ENCODE measurements at regions not wholly inside any gene's neighbourhood (a gene's known extent, or its start where the extent isn't known, plus 50 kb on each side); places are given as distances from the start of the nearest gene placed in this dataset.
"Not testable (repeated sequence)": the region's sequence is repeated elsewhere in the genome, so short reads cannot be mapped to it uniquely, and the experiment has no call there.

DNA sequence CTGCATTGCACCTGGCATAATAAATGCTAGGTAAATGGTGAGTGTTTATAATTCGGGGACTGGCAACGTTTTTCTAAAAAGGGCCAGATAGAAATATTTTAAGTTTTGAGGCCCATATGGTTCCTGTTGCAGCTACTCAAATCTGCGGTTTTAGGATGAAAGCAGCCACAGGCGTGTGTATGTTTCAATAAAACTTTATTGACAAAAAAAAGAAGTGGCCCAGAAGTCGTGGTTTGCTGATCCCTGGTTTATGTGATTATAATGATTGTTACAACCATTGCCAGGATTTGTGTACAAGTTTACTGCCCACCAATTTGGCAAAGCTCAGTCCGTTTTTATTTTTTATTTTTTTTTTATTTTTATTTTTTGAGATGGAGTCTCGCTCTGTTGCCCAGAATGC, 536.1 kb downstream of the XYLT1 start:
- no peak overlapping the region for H3K27ac ChIP-seq
- TF ChIP-seq, protein P1, sequence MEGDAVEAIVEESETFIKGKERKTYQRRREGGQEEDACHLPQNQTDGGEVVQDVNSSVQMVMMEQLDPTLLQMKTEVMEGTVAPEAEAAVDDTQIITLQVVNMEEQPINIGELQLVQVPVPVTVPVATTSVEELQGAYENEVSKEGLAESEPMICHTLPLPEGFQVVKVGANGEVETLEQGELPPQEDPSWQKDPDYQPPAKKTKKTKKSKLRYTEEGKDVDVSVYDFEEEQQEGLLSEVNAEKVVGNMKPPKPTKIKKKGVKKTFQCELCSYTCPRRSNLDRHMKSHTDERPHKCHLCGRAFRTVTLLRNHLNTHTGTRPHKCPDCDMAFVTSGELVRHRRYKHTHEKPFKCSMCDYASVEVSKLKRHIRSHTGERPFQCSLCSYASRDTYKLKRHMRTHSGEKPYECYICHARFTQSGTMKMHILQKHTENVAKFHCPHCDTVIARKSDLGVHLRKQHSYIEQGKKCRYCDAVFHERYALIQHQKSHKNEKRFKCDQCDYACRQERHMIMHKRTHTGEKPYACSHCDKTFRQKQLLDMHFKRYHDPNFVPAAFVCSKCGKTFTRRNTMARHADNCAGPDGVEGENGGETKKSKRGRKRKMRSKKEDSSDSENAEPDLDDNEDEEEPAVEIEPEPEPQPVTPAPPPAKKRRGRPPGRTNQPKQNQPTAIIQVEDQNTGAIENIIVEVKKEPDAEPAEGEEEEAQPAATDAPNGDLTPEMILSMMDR (conservative IDR thresholded peaks at IDR 0.05) = no peak

DNA sequence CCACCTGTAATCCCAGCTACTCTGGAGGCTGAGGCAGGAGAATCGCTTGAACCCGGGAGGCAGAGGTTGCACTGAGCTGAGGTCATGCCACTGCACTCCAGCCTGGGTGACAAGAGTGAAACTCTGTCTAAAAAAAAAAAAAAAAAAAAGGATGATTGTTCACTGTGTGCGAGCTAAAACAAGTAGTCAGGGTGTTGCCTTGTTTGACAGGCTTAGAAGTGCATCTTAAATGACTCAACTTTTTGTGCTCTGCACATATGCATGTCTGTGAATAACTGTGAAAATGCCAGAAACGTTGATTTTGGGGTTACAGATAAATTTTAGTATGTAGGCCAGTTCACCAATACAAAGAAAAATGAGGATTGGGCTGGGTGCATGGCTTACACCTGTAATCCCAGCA, 534.9 kb downstream of the XYLT1 start:
- H3K27ac ChIP-seq = not testable (repeated sequence)

DNA sequence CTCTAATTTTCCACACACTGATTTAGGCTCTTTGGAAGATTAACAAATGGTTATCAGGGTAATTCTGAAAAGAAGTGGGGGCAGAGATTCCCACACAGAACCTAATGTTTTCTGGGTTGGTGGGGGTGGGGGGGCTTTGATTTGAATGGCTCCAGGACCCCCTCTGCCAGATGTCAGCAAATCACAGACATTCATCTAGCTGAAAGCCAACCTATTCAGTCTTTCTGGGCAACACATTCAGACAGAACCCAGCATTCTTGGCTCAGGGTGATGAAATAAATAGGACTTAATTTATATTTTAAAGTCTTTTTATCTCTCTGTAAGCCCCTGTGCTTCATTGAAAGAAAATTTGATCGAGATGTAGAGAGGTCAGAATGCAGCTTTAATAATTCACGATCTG, 533.2 kb downstream of the XYLT1 start:
- TF ChIP-seq, protein P1 (conservative IDR thresholded peaks at IDR 0.05) = no peak
- no peak overlapping the region for H3K27ac ChIP-seq

DNA sequence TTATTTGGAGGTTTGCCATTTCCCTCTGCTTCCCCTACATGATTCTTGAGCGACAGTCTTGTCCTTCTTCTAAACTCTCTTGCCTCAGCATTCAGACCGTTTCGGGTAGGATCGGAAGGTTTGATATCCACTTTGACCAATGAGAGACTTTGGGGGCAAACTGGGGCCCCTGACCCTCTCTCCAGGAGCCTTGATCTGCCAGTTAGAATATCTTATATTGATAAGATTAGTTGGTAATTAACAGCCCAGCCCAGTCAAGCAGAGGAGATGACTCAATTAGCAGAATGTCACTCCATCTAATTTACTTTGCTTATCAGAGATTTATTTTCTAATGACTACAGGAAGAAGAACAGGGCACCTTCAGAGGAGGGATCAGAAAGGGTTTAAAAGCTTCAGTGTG, 532.8 kb downstream of the XYLT1 start:
- TF ChIP-seq, protein P1 (conservative IDR thresholded peaks at IDR 0.05) = no peak
- no peak overlapping the region for H3K27ac ChIP-seq

DNA sequence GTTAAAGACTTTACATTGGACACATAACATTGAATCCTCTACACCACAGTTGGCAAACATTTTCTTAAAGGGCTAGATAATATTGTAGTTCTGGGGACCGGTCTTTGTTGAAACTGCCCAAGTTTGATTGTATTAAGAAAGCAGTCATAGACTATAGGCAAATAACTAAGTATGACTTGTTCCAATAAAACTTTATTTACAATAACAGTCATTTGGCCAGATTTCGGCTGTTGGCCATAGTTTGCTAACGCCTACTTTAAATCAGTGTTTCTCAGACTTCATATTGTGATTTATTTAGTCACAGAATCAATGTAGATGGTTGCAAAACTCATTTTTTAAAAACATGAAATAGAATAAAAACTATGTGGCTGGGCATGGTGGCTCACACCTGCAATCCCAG, 531.8 kb downstream of the XYLT1 start:
- TF ChIP-seq, protein P1 (conservative IDR thresholded peaks at IDR 0.05) = no peak

DNA sequence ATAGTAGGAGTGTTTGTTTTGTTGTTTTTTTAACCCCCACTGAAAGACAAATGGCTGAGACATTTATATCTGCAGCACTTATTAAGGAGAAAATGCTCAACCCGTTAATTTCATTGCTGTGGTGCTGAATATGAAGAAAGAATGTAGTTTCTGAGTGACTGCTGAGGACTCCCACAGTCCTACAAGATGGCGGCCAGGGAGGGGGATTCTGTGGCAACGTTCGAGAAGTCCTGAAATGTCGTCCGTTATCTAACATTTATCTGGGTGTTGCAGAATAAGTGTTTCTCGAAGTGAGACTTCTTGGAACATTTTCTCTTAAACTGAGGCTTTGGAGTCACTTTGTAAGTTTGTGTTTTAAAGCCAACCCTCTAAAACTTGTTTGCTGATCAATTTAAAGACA, 530.4 kb downstream of the XYLT1 start:
- TF ChIP-seq, protein P1 (conservative IDR thresholded peaks at IDR 0.05) = no peak

More for the DNA sequence above, 531.8 kb downstream of the XYLT1 start:
- H3K27ac ChIP-seq = no peak overlapping the region

DNA sequence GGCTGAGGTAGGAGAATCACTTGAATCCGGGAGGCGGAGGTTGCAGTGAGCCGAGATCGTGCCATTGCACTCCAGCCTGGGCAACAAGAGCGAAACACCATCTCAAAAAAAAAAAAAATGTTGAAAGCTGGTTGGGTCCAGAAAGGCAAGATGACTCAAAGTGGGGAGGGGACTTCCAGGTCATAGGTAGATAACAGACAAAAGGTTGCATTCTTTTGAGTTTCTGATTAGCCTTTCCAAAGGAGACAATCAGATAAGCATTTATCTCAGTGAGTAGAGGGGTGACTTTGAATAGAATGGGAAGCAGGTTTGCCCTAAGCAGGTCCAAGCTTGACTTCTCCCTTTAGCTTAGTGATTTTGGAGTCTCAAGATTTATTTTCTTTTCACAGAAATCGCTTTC, 527.9 kb downstream of the XYLT1 start:
- not testable (repeated sequence) for H3K27ac ChIP-seq

More for the DNA sequence above, 530.4 kb downstream of the XYLT1 start:
- no peak overlapping the region for H3K27ac ChIP-seq

DNA sequence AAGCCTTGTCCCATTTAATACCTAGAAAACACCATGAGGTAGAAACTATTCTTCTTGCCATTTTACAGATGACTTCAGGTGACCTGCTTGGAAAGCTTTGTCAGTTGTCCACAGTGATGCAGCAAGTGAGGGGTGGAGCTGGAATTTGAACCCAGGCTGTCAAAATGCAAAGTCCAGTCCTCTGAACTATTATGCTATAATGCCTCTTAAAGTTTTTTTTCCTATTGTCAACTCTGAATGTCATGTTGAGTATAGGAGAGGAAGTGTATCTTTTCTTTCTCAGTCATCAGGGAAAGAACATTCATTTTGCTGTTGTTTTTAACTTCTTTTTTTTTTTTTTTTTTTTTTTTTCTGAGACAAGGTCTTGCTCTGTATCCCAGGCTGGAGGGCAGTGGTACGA, 525.6 kb downstream of the XYLT1 start:
- TF ChIP-seq, protein P1 (conservative IDR thresholded peaks at IDR 0.05) = no peak

DNA sequence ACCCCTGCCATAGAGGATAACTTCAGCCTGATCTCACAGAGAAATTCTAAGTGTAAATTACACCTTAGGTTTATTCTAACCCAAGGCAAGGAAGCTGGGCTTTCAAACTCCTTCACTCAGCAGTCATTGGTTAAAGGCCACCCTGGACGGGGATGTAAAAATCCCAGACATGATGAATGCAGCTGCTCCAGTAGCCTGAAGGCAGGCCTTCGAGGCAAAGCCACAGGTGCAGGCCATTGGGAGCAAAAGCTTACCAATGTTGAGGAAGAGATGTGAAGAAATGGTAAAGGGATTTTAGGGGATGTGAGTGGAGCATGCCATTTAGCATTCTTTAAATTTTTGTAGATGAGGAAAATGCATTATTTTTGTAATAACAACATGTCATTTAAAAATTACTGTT, 514.4 kb downstream of the XYLT1 start:
- no peak overlapping the region for H3K27ac ChIP-seq
- TF ChIP-seq, protein P1 (conservative IDR thresholded peaks at IDR 0.05) = no peak

More for the DNA sequence above, 525.6 kb downstream of the XYLT1 start:
- no peak overlapping the region for H3K27ac ChIP-seq
